ENCODE measurements at regions not wholly inside any gene's neighbourhood (a gene's known extent, or its start where the extent isn't known, plus 50 kb on each side); places are given as distances from the start of the nearest gene placed in this dataset.

DNA sequence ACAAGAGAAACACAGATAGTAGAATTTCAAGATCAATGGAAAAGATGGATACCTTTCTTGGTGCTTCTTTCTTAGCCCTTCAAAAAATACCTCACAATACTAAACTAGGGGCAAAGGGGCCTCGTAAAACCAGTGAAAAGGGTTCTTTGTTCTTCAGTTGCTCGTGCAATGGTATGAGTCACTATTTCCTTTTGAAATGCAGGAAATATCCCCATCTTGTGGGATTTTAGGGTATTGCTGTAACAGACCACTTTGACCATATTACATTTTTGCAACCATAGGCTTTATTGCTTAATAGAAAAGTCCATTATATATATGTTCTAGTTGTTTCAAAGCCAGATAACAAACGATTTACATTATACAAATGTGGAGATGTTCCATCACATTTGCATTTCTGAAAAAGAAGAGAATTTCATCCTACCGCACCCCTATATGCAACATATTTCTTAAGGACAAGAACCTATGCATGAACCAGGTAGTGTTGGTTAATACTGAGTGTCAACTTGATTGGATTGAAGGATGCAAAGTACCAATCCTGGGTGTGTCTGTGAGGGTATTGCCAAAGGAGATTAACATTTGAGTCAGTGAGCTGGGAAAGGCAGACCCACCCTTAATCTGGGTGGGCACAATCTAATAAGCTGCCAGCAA, 88.6 kb upstream of the PKN2 start:
- TF ChIP-seq POLR2A (IDR thresholded peaks at IDR 0.05; ENCODE audit: low read depth, low read length) (no peak), POLR2AphosphoS5 (IDR thresholded peaks at IDR 0.05; ENCODE audit: low read depth, low read length) (no peak), TAF1 (IDR thresholded peaks at IDR 0.05; ENCODE audit: low read depth, low read length) (no peak), SPI1 (IDR thresholded peaks at IDR 0.05; ENCODE audit: low read depth, low read length) (no peak), PAX5 (IDR thresholded peaks at IDR 0.05; ENCODE audit: insufficient read depth, low read length, severe bottlenecking) (no peak), POU2F2 (IDR thresholded peaks at IDR 0.05; ENCODE audit: low read depth, low read length) (no peak)
